GM13977 (cell line): ENCODE measurements at regions not wholly inside any gene's neighbourhood (a gene's known extent, or its start where the extent isn't known, plus 50 kb on each side); places are given as distances from the start of the nearest gene placed in this dataset.

ENCODE experiments used
- DNase-seq: peaks from one replicate; pipeline ENCODE4 v3.0.0; 2012; ENCODE audit warnings: low spot score
- CTCF ChIP-seq: IDR thresholded peaks from 2 replicates; pipeline ENCODE4 v1.5.1; 2012; ENCODE audit warnings: mild to moderate bottlenecking, control low read depth; ENCODE audit not compliant: insufficient read depth; ENCODE audit errors: extremely low read depth, missing control alignments
- in situ Hi-C: fragments of 300-500 bp; cut with MboI; formaldehyde crosslinking; loops from one replicate; pipeline ENCODE4 v1.12.0; 2022; ENCODE audit warnings: low sequenced_read_pairs, low pct_unique_long_range_greater_than_20kb, mixed read lengths, inconsistent platforms; ENCODE audit not compliant: unreplicated experiment

- no peak for DNase-seq
- in situ Hi-C loops: no loop called here
- no peak for TF ChIP-seq CTCF
Measured at GRCh38 chr7:21134631-21135030, 293.3 kb upstream of the SP4 start.

GRCh38 chr7:21135437-21135836 is 292.4 kb upstream of the SP4 start:
- in situ Hi-C loops: no loop called here
- TF ChIP-seq CTCF: no peak
- DNase-seq: no peak

GRCh38 chr7:21137640-21138039 is 290.2 kb upstream of the SP4 start:
- in situ Hi-C loops: no loop called here
- no peak for DNase-seq
- no peak for TF ChIP-seq CTCF

GRCh38 chr7:21140622-21141021 is 287.3 kb upstream of the SP4 start:
- DNase-seq: no peak
- no peak for TF ChIP-seq CTCF
- in situ Hi-C loops: no loop called here

- TF ChIP-seq CTCF: no peak
- DNase-seq: no peak
- in situ Hi-C loops: no loop called here
Measured at GRCh38 chr7:21141476-21141875, 286.4 kb upstream of the SP4 start.

- no peak for TF ChIP-seq CTCF
- in situ Hi-C loops: no loop called here
- no peak for DNase-seq
Measured at GRCh38 chr7:21142081-21142480, 285.8 kb upstream of the SP4 start.
